Mononuclear cell (primary cell): ENCODE measurements at regions not wholly inside any gene's neighbourhood (a gene's known extent, or its start where the extent isn't known, plus 50 kb on each side); places are given as distances from the start of the nearest gene placed in this dataset.
"Not testable (repeated sequence)": the region's sequence is repeated elsewhere in the genome, so short reads cannot be mapped to it uniquely, and the experiment has no call there.

Source experiments
- H3K27me3 ChIP-seq: 2 replicates; pipeline ENCODE4 v1.6.0; 2011; ENCODE audit warnings: low read length, control low read depth; ENCODE audit not compliant: insufficient read depth
- H3K4me1 ChIP-seq: 2 replicates; pipeline ENCODE4 v1.5.1; 2011; ENCODE audit warnings: mild to moderate bottlenecking, low read length, control low read depth; ENCODE audit not compliant: insufficient read depth
- H3K4me3 ChIP-seq: 2 replicates; pipeline ENCODE4 v1.5.1; 2011; ENCODE audit warnings: mild to moderate bottlenecking, low read length, moderate library complexity
- H3K9me3 ChIP-seq: 2 replicates; pipeline ENCODE4 v1.5.1; 2011; ENCODE audit warnings: low read depth, mild to moderate bottlenecking, control low read depth, low read length

DNA sequence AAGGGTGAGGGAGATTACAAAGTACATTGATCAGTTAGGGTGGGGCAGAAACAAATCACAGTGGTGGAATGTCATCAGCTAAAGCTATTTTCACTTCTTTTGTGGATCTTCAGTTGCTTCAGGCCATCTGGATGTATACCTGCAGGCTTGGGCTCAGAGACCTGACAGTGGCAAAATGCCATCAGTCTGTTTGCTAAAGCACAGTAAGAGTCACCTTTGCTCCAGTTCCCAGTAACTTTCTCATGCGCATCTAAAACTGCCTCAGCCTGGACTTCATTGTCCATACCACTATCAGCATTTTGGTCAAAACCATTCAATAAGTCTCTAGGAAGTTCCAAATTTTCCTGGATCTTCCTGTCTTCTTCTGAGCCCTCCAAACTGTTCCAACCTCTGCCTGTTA is 113.2 kb downstream of the DTWD1 start:
- not testable (repeated sequence) for H3K4me1 ChIP-seq, H3K4me3 ChIP-seq, H3K27me3 ChIP-seq, H3K9me3 ChIP-seq

DNA sequence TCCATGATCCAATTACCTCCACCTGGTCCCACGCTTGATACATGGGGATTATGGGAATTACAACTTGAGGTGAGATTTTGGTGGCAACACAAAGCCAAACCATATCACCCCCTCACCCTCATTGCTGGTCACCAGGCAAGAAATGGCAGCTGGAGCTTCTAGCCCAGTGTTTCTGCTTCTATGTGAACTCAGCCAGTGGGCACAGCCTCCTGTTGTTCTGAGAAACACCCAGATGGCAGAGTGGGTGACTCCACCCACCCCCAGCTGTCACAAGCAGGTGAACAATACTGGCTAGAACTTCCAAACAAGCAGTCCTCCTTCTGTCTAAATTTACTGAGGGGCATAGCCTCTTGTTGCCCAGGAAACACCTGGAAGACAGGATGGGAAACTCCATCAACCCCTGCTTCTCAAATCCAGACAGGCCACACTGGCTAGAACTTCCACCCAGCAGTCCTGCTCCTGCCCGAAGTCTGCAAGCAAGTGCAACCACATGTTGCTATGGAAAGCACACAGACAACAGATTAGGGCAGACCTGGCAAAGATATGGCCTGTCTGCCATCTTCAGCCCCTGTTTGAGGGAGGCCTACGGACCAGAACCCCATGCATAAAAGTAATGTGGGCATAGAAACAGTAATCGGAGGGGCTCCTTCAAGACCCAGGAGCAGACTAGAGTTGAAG is 114.1 kb downstream of the DTWD1 start:
- H3K4me3 ChIP-seq = no peak overlapping the region
- H3K9me3 ChIP-seq = peaks cover 6% of the 10 kb centered on the region
- no peaks in the 10 kb centered on the region for H3K27me3 ChIP-seq
- no peaks in the 10 kb centered on the region for H3K4me1 ChIP-seq

DNA sequence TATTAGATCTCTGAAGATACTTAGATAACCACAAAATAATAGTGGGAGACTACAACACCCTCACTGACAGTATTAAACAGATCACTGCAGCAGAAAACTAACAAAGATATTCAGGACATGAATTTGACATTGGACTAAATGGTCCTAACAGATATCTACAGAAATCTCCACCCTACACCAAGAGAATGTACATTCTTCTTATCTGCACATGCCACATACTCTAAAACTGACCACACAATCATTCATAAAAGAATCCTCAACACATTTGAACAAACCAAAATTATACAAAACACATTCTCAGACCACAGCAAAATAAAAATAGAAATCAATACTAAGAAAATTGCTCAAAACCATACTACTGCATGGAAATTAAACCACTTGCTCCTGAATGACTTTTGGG is 116.3 kb downstream of the DTWD1 start:
- H3K4me1 ChIP-seq = no peaks in the 10 kb centered on the region
- no peak overlapping the region for H3K4me3 ChIP-seq
- H3K9me3 ChIP-seq = peaks cover 6% of the 10 kb centered on the region
- H3K27me3 ChIP-seq = no peaks in the 10 kb centered on the region

DNA sequence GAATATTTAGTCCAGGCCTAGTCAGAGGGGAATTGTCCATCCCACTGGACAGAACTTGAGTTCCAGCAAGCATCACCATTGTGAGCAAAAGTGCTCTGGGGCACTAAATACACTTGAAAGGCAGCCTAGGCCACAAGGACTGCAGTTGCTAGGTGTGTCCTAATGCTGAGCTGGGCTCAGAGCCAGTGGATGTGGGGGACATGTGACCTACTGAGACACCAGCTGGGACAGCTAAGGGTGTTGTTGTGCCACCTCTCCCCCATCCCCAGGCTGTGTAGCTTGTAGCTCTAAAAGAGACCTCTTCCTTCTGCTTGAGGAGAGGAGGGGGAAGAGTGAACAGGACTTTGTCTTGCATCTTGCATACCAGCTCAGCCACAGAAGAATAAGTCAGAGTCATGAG is 120.9 kb downstream of the DTWD1 start:
- Histone ChIP-seq H3K27me3 (no peaks in the 10 kb centered on the region), H3K4me1 (no peaks in the 10 kb centered on the region), H3K9me3 (peaks cover 1% of the 10 kb centered on the region), H3K4me3 (no peak overlapping the region)

DNA sequence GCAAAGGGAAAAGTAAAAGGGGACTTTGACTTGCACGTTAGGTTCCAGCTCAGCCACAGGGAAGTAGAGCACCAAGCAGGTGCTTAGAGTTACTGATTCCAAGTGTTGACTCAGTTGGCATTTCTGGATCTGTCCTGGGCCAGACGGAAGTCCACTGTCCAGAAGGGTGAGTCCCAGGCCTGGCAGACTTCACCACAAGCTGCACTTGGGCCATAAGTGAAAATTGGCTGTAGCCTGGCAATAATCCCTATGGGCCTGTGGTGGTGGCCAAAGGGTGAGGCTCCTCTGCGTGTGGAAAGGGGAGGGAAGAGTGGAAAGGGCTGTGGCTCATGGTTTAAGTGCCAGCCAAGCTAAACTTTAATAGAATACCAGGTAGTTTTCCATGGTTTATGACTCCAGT is 121.5 kb downstream of the DTWD1 start:
- Histone ChIP-seq H3K4me1 (no peaks in the 10 kb centered on the region), H3K27me3 (no peaks in the 10 kb centered on the region), H3K4me3 (no peak overlapping the region), H3K9me3 (no peaks in the 10 kb centered on the region)

DNA sequence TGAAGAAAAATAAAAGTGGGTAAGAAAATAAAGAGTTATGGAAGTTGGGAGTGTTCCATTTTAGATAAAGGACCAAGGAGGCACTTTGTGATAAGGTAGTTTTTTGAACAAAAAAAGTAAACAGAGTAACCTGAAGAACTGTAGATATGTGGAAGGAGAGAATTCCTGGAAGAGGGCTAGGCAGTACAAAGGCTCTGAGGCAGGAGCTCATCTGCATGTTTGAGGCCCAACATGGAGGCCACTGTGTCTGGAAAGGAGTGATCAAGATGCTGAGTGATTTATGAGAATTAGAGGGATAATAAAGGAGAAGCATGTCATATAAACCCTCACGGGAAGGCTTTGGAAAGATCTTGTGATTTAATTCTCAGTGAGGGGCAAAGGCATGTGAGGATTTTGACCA is 126.5 kb downstream of the DTWD1 start:
- no peaks in the 10 kb centered on the region for H3K4me1 ChIP-seq
- H3K27me3 ChIP-seq = no peaks in the 10 kb centered on the region
- no peaks in the 10 kb centered on the region for H3K9me3 ChIP-seq
- H3K4me3 ChIP-seq = no peak overlapping the region

DNA sequence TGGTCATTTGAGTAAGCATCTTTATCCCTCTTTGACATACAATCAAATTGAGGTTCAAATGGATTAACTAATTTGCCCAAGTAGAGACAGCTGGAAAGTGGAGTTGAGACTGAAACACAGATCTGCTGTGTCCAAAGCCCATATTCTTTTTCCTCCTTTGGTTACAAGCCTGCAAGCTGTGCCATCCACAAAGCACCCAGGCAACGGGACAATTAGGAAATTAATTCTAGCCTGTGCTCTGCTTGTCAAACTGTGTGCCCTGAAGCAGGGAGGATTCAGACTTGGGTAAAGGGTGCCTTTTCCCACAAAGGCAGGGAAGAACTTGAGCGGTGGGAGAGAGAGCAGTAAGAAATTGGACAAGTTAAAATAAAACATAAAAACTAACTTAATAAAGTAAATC is 127.9 kb downstream of the DTWD1 start:
- Histone ChIP-seq H3K9me3 (no peaks in the 10 kb centered on the region), H3K4me1 (no peaks in the 10 kb centered on the region), H3K4me3 (no peak overlapping the region), H3K27me3 (no peaks in the 10 kb centered on the region)

DNA sequence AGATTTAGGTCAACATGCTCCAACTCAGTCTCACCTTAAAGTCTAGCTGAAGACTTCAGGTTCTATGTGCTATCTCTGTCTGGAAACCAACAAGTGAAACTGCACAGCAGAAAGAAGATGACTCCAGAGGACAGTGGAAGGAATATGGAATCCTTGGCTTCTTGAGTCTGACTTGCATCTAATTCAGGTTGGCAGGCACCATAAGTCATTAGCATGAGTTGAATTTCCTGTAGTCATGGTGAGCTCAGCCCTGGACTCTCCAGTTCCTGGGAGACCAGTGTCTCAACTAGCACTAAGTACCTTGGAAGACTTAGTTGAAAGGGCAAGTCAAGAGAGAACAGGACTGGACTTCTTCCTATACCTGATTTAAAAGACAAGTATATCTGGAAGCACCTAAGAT is 129.7 kb downstream of the DTWD1 start:
- no peaks in the 10 kb centered on the region for H3K4me1 ChIP-seq
- no peak overlapping the region for H3K4me3 ChIP-seq
- H3K27me3 ChIP-seq = no peaks in the 10 kb centered on the region
- no peaks in the 10 kb centered on the region for H3K9me3 ChIP-seq

DNA sequence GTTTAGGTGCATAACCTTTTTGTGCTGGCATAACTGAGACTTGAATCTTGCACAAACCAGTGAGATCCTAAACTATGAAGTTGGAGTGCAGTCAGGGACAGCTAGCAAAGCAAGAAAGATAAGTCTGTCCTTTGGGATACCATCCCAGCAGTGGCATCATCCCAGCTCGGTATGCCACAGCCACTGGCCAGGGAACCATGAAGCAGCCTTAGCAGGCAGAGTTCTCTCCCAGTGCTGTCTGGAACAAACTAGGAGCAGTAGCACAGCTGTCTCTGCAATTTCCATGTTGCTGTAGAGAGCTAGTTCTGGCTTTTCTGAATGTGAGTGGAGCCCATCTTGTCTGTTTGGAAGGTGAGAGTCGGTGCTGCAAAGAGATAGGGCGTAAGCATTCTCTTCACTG is 130.3 kb downstream of the DTWD1 start:
- Histone ChIP-seq H3K9me3 (no peaks in the 10 kb centered on the region), H3K4me3 (no peak overlapping the region)

DNA sequence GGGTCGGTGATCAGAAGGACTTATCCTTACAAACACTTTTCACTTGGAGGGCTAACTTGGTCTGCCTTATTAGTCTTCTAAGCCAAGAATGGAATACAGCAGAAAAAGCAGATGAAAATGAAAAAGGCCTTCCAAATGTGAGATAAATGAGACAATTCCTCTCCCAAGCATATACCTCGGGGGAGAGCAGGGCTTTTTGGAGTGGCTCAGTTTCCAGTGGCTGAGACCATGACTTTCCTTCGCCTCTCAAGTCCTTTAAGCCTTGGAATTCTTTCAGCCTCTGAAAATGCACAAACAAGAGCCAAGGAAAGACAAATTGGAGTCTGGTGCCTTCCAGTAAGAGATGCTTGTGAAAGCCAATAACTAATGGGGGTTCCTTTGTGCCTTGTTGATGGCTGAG is 130.9 kb downstream of the DTWD1 start:
- Histone ChIP-seq H3K4me1 (no peaks in the 10 kb centered on the region), H3K27me3 (no peaks in the 10 kb centered on the region), H3K4me3 (no peak overlapping the region), H3K9me3 (no peaks in the 10 kb centered on the region)

More for the DNA sequence above, 130.3 kb downstream of the DTWD1 start:
- Histone ChIP-seq H3K27me3 (no peaks in the 10 kb centered on the region), H3K4me1 (no peaks in the 10 kb centered on the region)

DNA sequence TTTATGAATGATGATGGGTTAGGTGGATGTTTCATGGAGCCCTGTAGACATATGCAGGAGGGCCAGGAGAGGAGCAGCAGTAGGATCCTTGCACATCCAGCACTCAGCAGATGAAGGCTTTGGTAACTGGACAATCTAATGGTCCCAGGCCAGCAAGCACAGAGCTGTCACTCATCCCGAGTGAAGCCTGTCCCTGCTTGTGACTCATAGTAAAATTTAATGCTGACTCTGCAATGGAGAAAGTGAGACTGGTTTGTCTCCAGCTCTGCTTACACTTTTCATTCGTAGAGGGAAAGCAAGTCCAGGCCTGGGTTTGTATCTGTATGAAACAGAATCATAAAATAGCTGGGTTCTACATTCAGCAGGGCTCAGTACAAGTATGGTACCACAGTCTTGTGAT is 131.7 kb downstream of the DTWD1 start:
- no peak overlapping the region for H3K4me3 ChIP-seq
- H3K27me3 ChIP-seq = no peaks in the 10 kb centered on the region
- no peaks in the 10 kb centered on the region for H3K4me1 ChIP-seq
- H3K9me3 ChIP-seq = peaks cover under 1% of the 10 kb centered on the region

DNA sequence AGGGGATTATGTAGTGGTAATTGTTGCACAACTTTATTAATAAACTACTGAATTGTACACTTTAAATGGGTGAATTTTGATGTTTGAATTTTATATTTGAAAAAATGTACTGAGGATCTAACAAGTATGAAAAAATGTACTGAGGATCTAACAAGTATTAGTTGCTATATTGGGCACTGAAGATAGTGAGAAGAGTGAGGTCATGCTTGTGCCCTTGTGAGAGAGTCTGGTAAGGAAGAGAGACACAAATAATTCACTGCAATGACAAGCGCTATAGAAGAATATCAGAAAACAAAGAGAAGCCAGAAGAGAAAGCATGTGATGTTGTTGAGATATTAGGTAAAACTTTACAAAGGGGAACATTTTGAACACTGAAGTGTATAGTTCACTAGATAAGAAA is 137.6 kb downstream of the DTWD1 start:
- no peaks in the 10 kb centered on the region for H3K27me3 ChIP-seq
- H3K9me3 ChIP-seq = peaks cover 35% of the 10 kb centered on the region
- H3K4me3 ChIP-seq = no peak overlapping the region
- no peaks in the 10 kb centered on the region for H3K4me1 ChIP-seq

DNA sequence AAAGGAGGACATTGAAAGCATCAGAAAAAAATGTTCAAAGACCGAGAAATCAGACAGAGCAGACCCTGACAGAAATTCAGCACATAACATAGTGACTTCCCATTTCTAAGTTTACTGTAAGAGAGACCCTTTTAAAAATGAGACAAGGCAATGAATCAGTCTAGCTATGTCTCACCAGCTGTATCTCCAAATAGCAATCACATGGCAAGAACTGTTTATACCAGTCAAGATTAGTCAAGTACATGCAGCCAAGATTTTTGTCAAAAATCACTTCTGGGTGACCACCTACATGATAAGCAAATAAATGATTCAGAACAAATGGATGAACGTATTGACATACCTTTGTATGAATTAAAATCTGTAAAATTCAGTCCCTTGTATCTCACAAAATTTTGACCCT is 138.0 kb downstream of the DTWD1 start:
- Histone ChIP-seq H3K27me3 (no peaks in the 10 kb centered on the region), H3K4me1 (no peaks in the 10 kb centered on the region), H3K9me3 (peaks cover 35% of the 10 kb centered on the region), H3K4me3 (no peak overlapping the region)

DNA sequence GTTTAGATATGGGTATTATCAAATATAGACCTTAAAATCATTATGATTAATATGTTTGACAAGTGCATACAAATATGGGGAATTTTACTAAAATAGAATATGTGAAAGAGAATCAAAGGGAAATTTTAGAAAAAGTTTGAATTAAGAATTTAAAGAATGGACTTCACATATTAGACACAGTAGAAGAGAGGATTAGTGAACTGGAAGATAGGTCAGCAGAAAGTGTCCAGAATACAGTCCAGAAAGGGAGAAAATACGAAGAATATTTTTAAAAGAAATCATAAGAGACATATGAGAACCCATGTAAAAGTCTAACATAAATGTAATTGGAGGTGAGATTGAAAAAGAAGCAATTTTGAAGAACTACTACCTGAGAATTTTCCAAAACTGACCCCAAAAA is 139.9 kb downstream of the DTWD1 start:
- Histone ChIP-seq H3K4me1 (no peaks in the 10 kb centered on the region), H3K4me3 (no peak overlapping the region), H3K27me3 (no peaks in the 10 kb centered on the region), H3K9me3 (peaks cover 54% of the 10 kb centered on the region)

DNA sequence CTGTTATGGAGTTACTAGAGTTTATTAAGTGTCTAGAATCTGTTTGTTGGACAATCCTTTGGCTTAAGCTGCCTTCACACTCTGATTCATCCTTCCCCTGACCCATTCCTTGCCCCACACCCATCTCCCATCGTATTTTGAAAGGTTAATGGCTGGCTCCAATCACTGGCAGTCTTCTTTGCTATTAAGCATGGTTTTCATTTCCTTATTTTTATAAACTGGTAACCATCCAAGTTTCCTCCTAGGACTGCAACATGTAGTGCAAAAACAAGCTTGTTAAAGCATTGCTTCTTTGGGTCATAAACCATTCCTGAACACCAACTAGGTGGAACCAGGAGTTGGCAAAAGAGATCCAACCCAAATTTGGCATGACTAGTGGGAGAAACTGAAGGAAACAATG is 148.4 kb downstream of the DTWD1 start:
- H3K9me3 ChIP-seq = peaks cover 23% of the 10 kb centered on the region
- H3K4me3 ChIP-seq = no peak overlapping the region
- H3K27me3 ChIP-seq = no peaks in the 10 kb centered on the region
- no peaks in the 10 kb centered on the region for H3K4me1 ChIP-seq

DNA sequence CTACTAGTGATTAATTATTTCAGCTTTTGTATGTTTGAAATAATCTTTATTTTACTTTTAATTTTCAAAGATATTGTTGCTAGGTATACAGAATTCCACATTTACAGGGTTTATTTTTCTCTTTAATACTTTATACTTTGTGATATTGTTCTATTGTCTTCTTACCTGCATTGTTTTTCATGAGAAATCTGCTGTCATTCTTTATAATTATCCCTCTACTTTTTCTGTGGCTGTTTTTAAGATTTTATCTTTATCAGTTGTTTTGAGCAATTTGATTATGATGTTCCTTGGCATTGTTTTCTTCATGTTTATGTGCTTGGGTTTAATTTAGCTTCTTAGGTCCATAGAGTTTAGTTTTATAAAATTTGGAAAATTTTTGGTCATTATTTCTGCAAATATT is 168.6 kb downstream of the DTWD1 start:
- no peak overlapping the region for H3K4me3 ChIP-seq
- H3K9me3 ChIP-seq = peaks cover 29% of the 10 kb centered on the region
- no peaks in the 10 kb centered on the region for H3K4me1 ChIP-seq
- H3K27me3 ChIP-seq = no peaks in the 10 kb centered on the region
